GM12872 (cell line): ENCODE measurements at regions not wholly inside any gene's neighbourhood (a gene's known extent, or its start where the extent isn't known, plus 50 kb on each side); places are given as distances from the start of the nearest gene placed in this dataset.

Source experiments
- CTCF ChIP-seq: IDR thresholded peaks from 3 replicates; pipeline ENCODE4 v1.5.1; 2011; ENCODE audit warnings: low read depth, mild to moderate bottlenecking, low read length, moderate library complexity; ENCODE audit not compliant: insufficient read depth

DNA sequence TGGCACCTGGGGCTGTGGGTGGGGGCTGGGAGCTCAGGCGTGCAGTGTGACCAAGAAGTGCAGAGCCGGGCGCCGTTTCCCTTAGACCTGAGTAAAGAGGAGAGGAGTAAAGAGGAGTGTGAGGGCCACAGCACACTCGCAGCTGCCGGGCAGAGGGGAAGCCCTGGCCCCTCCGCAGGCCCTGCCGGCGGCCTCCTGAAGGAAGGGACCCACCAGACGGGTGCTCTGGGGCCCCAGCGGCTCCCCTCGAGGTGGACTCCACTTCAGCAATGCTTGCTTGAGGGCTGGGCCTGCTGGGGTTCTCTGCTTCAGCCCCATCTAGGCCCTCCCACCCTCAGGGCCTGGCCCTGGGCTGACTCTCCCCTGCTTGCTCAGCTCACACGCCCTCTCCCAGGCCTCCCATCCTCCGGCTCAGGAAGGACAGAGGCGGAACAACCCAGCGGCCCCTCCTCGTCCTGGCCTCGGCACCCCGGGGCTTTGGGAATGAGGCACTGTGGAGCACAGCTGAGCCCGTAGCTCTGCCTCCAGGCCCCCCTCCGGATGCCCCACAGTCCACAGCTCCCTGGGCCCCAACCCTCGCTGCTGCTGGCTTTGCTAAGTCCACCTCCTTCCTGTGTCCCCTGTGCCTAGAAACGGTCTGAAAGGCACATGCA is 1198.7 kb downstream of the BRD1 start:
- no peak for TF ChIP-seq CTCF

- no peak for TF ChIP-seq CTCF
Measured at GRCh38 chr22:48627966-48628365, 1199.7 kb downstream of the BRD1 start.

GRCh38 chr22:48627203-48627602 is 1200.5 kb downstream of the BRD1 start:
- TF ChIP-seq CTCF: no peak

DNA sequence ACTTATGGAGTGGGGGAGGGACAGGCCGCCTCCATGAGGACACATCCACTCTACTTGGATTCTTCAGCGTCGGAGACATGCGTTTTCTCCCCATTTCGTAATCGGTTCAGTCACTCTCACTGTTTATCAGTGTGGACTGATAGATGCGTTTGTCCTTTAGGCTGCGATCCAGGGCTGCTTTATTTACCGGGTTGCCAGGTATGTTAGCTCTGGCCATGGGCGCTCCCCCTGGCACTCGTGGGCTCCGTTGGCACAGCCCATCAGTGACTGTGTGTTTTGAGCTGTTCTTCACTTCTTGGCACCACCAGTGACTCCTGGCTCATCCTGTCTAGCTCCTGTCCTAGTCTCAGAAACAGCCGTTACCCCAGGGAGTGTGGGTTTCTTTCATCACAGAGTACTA is 1203.3 kb downstream of the BRD1 start:
- no peak for TF ChIP-seq CTCF

GRCh38 chr22:48622891-48623545 is 1204.7 kb downstream of the BRD1 start:
- no peak for TF ChIP-seq CTCF

- TF ChIP-seq CTCF: no peak
Measured at GRCh38 chr22:48621085-48621484, 1206.6 kb downstream of the BRD1 start.

- TF ChIP-seq CTCF: no peak
Measured at GRCh38 chr22:48619721-48620120, 1208.0 kb downstream of the BRD1 start.
